ENCODE measurements at regions not wholly inside any gene's neighbourhood (a gene's known extent, or its start where the extent isn't known, plus 50 kb on each side); places are given as distances from the start of the nearest gene placed in this dataset.

DNA sequence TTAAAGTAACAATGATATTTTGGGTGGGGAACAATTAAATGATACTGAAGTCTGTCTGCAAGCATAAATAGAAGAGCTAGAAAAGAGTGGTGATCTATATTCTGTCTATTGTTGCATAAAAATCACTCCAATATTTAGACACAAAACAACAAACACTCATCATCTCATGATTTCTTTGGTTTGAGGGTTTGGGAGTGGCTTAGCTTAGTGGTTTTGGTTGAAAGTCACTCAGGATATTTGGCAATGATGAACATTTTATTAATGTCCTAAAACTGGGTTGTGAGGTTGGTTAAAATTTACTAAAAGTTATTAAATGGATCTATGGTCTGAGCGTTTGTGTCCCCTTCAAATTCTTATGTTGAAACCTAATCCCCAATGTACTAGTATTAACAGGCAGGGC is 54.7 kb upstream of the EGFR start:
- DNase-seq, result no peak

- no peak for DNase-seq
Measured at GRCh38 chr7:54967377-54967776, 51.4 kb upstream of the EGFR start.

DNA sequence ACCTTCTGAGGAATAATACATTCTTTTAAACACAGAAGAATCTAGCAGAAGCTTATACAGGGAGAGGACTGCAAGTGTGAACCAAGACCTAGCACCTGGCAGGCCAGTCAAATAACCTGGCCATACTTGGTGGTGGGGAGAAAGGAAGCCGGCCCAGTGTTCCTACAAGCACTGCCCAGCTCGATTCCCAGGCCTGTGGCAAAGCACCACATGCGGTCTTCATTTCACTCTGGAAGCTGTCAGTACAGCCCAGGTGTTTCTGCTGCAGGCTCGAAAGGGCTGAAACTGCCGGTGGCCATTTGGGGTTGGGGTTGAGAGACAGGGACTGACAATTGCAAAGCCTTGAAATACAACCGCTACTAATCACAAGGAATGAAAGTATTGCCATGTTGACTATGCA is 50.8 kb upstream of the EGFR start:
- no peak for DNase-seq

Measured in DMS 273 treated with DMSO at 0.1 percent for 48 hours (cell line).